Embryonic facial prominence (tissue), 1 donor: ENCODE measurements at regions not wholly inside any gene's neighbourhood (a gene's known extent, or its start where the extent isn't known, plus 50 kb on each side); places are given as distances from the start of the nearest gene placed in this dataset.

Source experiments
- DNase-seq: peaks from one replicate; pipeline ENCODE4 v3.0.0-alpha.2; 2016; ENCODE audit errors: extremely low spot score

DNA sequence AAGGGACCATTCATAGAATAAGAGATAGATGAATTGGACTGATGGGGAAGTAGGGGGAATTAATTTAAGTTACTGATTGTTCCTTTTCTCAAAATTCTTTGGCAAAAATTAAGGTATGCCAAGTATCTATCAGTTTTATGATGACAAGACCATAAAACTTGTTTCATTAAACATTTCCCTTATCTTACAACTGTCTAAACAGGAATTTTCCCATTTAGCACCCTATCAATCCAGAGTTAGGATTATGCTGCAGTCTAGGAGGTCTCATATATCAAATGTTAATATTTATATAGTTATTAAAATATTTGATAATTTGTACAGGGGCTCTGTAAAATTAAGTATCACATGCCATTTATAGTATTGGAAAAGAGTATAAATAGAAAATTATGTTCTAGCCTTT is 51.5 kb upstream of the ARID1B start:
- DNase-seq = no peak

DNA sequence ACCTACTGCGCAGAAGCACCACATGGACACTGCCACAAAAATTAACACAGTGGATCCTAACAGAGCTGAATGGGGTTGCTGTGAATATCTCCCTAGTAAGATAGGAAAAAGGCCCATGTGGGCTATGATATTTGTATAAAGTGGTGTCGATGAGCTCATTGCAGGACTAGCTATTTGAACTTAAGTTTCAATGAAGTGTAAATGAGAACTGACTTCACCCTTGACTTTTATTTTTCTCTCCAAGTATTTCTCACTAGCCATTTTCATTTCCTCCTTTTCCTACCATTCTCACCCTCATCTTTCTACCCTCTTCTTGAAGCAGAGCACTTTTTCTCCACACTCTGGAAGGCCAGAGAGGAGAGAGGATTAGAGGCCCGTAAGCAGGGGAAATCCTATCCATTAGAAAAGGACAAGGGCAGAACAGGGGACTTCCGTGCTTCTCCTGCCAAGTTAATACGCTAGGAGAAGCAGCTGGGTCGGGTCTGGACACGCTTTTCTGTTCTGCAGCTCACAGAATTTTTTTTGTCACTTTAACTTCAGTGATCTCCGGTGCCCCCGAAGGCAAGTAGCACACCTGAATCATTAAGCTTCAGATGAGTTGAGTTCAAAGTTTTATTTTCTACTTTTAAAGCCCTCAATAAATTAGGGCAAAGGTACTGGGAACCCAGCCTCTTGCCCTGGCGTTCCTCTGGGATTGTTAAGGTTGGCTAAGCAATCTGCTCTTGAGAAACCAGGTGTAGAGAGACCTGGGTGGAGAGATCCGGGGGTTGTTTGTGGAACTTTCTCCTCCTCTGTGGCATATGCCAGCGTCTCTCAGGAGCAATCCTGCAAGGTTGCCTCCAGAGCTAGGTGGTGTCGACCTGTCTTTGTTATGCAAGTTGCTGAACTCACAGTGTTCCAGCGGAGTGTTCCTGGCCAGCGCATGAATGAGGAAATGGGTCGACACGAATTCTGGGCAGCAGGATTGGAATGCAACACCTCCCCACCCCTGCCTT is 56.2 kb upstream of the ARID1B start:
- peak; percentile 22 for DNase-seq

DNA sequence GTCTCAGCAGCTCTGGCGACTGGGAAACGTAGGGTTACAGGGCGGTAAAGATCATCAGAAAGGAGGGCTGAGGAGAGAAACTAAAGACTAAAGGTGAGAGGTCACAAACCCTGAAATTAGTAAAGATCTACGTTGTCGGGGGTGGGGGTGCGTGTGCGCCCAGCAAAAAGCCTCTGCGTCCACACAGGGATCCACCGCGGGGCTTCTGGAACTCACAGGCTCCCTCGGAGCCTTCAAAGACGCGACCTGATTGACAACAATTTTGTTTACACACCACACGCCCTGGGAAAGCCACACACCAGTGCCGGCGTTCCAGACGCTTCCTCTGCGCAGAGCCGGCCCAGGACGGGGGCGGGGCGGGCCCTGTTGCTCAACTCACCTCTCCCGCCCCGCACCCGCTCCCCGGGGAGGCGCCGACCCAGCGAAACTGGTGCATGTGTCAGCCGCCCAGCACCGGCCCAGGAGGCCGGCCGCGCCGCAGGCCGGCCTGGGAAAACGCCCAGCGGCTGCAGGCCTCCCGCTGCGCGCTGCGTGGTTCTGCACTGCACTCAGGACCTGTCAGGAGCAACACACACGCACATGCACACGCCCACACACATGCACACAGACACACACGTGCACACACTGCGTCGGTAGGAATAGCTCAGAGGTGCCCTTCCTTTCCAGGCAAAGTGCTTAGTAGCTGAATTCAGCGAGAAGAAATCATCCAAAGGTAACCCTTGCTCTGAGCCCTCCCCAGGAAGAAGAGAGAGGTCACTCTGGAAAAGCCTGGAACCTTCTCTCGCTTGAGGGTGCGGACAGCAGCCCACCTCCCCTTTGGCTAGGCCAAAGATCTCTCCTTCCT is 57.2 kb upstream of the ARID1B start:
- DNase-seq = peak; percentile 26

GRCh38 chr6:156719395-156719719 is 57.8 kb upstream of the ARID1B start:
- no peak for DNase-seq

DNA sequence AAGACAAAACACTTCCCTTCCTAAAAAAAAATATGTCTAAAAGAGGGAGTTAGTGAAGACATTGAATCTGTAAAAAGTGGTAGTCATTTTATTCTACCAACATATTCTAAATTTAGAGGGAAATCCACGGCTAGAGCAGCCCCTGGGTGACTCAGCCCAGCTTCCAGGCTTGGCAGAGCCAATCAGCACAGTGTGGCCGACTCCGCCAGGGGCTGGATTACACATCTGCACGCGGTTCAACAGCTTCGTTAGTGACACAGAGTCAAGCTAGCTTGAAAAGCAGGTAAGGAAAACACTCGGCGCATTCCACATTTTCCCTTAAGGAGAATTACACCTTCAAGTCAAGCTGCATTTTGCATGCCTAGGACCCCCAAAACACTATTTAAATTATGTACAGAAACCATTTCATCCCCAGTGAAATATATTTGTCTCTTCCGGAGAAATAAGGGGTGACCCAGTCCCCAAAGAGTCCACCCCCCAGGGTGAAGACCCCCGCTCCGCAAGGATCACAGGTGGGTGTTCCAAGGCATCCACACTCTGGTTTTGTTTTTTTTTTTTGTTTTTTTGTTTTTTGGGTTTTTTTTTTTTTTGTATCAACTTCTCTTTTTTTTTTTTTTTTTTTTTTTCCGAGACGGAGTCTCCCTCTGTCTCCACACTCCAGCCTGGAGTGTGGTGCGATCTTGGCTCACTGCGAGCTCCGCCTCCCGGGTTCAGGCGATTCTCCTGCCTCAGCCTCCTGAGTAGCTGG is 58.4 kb upstream of the ARID1B start:
- no peak for DNase-seq

DNA sequence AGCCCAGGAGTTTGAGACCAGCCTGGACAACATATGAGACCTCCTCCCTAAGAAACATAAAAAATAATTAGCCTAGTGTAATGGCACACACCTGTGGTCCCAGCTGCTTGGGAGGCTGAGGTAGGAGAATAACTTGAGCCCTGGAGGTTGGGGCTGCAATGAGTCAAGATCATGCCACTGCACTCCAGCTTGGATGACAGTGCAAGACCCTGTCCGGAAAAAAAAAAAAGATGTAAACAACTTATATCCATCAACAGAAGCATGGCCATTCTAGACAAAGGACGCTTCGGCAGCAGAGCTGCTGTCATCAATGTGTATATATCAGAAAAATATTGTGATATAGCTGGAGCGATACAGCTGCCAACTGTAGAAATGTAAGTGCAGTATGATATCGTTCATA is 59.6 kb upstream of the ARID1B start:
- DNase-seq = no peak

DNA sequence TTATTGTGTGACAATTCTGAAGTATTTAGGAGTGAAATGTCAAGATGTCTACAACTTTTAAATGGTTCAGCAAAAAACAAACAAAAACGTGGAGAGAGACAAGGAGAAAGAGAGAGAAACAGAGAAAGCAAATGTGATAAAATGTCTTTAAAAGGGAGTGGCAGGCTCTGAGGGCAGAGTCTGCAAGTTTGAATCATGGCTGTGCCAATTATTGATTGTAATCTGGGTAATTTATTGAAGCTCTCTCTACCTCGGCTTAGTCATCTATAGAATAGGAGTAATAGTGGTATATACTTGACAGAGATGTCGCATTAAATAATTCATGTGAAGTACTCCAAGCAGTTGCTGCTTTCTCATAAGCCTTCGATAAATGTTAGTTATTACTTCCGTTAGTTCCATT is 61.3 kb upstream of the ARID1B start:
- no peak for DNase-seq

DNA sequence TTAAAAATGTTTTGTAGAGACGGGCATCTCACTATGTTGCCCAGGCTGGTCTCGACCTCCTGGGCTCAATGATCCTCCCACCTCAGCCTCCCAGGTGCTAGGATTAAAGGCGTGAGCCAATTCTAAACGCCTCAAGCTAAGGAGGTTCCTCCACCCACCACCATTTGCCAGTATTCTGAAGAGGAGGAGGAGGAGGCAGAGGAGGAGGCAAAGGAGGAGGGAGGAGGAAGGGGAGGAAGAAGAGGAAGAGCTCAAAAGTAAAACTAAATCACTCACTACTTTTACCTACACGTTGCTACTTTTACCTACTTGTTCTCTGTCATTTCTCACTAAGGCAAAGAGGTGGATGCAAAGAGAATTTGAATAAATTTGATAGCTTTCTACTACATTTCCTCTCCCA is 63.6 kb upstream of the ARID1B start:
- DNase-seq = no peak

DNA sequence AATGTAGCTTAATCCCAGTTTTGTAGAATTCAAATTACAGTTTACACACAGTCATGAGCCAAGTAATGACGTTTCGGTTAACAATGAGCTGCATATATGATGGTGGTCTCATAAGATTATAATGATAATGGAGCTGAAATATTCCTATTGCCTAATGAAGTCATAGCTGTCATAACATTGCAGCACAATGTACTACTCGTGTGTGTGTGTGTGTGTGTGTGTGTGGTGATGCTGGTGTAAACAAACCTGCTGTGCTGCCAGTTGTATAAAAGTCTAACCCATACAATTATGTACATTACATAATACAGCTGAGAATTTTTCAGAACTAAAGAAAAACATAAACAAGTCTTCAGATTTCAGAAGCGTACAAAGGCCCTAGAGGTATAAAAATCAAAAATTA is 66.7 kb upstream of the ARID1B start:
- no peak for DNase-seq

DNA sequence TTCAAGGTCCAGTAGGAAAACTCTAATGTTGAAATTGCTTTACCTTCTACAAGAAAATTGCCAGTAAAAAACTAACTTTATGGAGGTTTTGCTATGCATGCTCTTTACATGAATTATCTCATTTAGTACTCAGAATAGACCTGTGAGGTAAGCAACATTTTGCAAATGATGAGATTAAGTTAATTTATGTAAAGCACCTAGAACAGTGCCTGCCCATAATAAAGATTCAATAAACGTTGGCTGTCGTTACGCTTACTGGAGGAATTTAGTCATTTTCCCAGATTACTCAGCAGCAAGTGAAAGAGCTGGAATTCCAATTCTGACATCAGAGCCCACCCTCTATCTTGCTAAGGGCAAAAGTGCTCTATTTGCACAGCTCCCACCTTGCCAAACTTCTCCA is 69.4 kb upstream of the ARID1B start:
- no peak for DNase-seq

- DNase-seq = no peak
These were observed 73.5 kb upstream of the ARID1B start for GRCh38 chr6:156703719-156704118.

- no peak for DNase-seq
These were observed 75.2 kb upstream of the ARID1B start for GRCh38 chr6:156701966-156702365.

DNA sequence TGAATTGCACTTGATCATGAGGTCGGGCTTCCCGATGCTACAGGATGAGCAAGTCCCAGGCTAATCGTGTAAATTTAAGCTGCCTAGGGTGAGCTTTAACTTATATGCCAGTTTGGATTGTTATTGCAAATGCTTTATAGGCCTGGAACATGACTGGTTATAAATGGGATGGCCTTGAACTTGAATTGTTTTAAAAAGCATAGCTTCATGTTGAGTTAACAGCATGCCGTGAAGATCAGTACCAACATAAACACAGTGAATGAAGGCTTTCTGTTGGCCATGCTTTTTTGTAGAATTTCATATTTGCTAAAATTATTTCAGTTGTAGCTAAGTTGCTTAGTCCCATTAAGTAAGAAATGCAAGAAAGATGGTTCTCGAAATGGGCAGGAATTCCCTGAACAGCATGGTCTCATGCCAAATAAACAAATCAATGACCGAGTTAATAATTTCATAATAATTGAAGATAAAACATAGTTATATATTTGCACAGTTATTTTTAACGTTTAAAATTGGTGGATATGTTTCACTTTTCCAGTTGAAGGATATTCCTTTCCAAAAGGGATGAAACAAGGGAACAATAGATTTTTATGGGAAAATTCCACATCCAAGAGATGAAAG is 76.6 kb upstream of the ARID1B start:
- no peak for DNase-seq

- DNase-seq = no peak
These were observed 77.2 kb upstream of the ARID1B start for GRCh38 chr6:156699935-156700334.

DNA sequence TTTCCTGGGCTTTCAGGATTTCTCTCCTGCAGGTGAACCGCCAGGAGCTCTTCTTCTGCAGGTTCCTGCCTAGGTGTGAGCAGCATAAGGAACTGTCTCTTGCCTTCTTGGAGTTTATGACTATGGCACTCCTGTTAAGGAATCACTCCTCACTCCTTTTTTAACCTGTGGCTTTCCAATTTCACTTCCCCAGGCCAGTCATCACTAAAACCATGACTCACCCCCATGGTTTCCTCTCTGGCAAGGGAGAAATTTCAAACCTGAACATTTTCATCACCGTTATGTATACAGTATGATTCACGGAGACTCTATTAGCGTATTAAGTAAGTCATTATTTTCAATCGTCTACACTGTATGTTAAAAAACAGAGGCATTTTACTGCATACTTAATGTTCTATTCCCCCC is 78.2 kb upstream of the ARID1B start:
- no peak for DNase-seq

DNA sequence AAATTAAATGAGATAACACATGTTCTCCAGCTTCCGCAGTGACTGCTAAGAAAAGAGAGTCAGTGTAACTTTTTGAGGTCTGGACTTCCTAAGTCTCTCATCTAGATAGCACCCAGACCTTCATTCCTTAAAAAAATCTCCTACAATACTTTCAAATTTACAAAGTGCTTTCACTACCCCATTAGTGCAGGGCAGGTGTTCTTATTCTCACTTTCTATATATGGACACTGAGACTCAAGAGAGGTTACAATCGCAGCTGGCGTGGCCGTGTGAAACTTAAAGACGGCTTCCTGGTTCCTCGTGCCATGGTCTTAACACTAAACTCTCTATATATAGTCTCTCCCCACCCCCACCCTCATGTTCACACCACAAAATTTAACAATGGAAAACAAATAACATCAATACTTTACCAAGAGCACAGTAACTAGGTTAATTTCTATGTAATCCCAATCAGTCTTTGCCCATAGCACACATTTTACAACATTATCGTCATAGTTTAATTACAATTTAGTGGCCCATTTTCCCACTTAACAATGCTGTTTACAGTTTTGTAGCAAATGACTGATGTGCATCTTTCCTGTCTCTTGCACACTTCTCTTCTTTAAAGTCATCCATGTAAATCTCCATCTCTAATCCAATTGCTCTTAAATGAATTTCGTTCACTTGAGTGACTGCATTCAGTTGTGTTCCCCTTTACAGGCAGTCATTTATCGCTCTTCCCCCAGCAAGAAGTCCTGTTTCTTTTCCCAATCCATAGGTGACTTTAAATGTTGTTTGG is 78.8 kb upstream of the ARID1B start:
- no peak for DNase-seq

- DNase-seq = no peak
These were observed 79.8 kb upstream of the ARID1B start for GRCh38 chr6:156697225-156697830.

- no peak for DNase-seq
These were observed 81.4 kb upstream of the ARID1B start for GRCh38 chr6:156695742-156696141.

- DNase-seq = no peak
These were observed 82.5 kb upstream of the ARID1B start for GRCh38 chr6:156694679-156695078.

DNA sequence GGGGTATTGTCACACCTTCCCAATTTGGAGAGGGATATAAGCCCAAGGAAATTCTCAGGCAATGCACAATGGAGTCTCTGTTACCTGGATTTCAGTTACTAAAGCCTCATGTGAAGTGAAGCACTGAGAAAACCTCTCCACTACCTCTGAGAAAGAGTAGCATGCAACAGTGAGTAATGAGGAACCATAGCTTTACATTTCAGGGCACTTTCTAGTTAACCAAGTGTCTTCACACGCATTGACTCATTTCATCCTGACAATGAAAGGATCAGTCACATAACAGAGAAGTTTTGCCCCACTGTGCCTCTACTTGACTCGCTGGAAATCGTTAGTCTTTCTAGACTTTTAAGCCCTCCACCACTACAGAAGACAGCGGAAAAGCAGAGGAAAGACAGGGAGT is 86.2 kb upstream of the ARID1B start:
- no peak for DNase-seq

DNA sequence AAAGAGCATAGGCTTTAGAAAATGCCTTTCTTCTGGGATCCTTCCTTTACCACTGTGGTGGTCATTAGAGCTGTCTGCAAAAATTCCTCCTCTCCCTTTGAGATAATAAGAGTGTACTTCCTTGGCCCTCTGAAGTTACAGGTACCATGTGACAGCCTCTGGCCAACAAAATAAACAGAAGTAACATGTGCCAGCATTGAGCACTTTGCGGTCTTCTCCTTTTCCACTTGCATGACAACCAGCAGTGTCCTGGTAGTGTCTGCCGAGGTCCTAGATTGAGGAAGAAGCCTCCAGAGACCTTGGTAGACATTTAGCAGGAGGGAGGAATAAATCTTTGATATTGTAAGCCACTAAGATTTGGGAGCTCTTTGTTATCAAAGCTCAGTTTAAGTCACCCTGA is 87.5 kb upstream of the ARID1B start:
- DNase-seq = no peak
